K562 (cell line): ENCODE measurements at regions not wholly inside any gene's neighbourhood (a gene's known extent, or its start where the extent isn't known, plus 50 kb on each side); places are given as distances from the start of the nearest gene placed in this dataset.

Source experiments
- CBX2 ChIP-seq: fragments of 200-600 bp; sonication (generic); IDR thresholded peaks from one replicate; pipeline ENCODE4 v1.6.1; 2012; ENCODE audit warnings: mild to moderate bottlenecking, low read length, inconsistent platforms; ENCODE audit not compliant: insufficient read depth, poor library complexity, severe bottlenecking
- CREB1 ChIP-seq, 2 experiments: sonication (generic) in 1 of 2; formaldehyde crosslinking in 1 of 2; IDR thresholded peaks; 2 replicates each; pipeline versions ENCODE4 v1.6.1 to v1.8.0; 2012 to 2022; ENCODE audit warnings: inconsistent platforms in 1 of 2, mild to moderate bottlenecking in 1 of 2, missing genetic modification reagents in 1 of 2, moderate library complexity in 1 of 2
- CSDE1 ChIP-seq, 2 experiments: fragments of 450-650 bp; IDR thresholded peaks; 2 replicates each; pipeline ENCODE4 v1.6.1; 2016; ENCODE audit warnings: mild to moderate bottlenecking in 1 of 2
- ERF ChIP-seq: fragments of 450-650 bp; formaldehyde crosslinking; IDR thresholded peaks from 2 replicates; pipeline ENCODE4 v1.4.0; 2020; ENCODE audit warnings: mild to moderate bottlenecking, mixed read lengths
- EZH2 ChIP-seq: IDR thresholded peaks from 2 replicates; pipeline ENCODE4 v1.6.1; 2012; ENCODE audit warnings: low read depth, mild to moderate bottlenecking, inconsistent platforms, low read length, borderline replicate concordance
- FOXA3 ChIP-seq, 2 experiments: fragments of 450-650 bp in 1 of 2; sonication (generic) in 1 of 2; formaldehyde crosslinking; IDR thresholded peaks in 1 of 2; conservative IDR thresholded peaks in 1 of 2; 2 replicates each; pipeline versions ENCODE4 v1.4.0 to v1.8.0; 2020 to 2022; ENCODE audit warnings: mild to moderate bottlenecking in 2 of 2, missing genetic modification reagents in 1 of 2
- GATA2 ChIP-seq: sonication (generic); formaldehyde crosslinking; IDR thresholded peaks from 2 replicates; pipeline ENCODE4 v1.4.0; 2020; ENCODE audit warnings: mild to moderate bottlenecking, missing genetic modification reagents
- KLF10 ChIP-seq: fragments of 250-450 bp; sonication (Bioruptor Pico); IDR thresholded peaks from 2 replicates; pipeline ENCODE4 v1.6.1; 2021; ENCODE audit warnings: matching md5 sums
- MTF1 ChIP-seq: fragments of 250-450 bp; sonication (Bioruptor Pico); IDR thresholded peaks from 2 replicates; pipeline ENCODE4 v1.9.0; 2021; ENCODE audit warnings: moderate library complexity, mild to moderate bottlenecking, inconsistent platforms, borderline replicate concordance
- PML ChIP-seq: IDR thresholded peaks from 2 replicates; pipeline ENCODE4 v1.6.1; 2012; ENCODE audit warnings: low read length, inconsistent platforms
- WHSC1 ChIP-seq: IDR thresholded peaks from one replicate; pipeline ENCODE4 v1.6.1; 2012; ENCODE audit warnings: low read length, control low read depth, inconsistent platforms
- ZBED1 ChIP-seq: IDR thresholded peaks from 2 replicates; pipeline ENCODE4 v1.6.1; 2014
- ZNF124 ChIP-seq: sonication (generic); formaldehyde crosslinking; IDR thresholded peaks from 2 replicates; pipeline ENCODE4 v1.8.1; 2022; ENCODE audit warnings: missing genetic modification reagents
- ZNF354B ChIP-seq: fragments of 250-450 bp; sonication (Bioruptor Pico); IDR thresholded peaks from 2 replicates; pipeline ENCODE4 v1.4.0; 2020
- ZNF584 ChIP-seq: fragments of 200-800 bp; sonication (Bioruptor generic); IDR thresholded peaks from 2 replicates; pipeline ENCODE4 v1.6.1; 2016; ENCODE audit warnings: low read depth, mild to moderate bottlenecking, missing genetic modification characterization, missing compliant biosample characterization
- TF ChIP-seq, protein P1 (sequence below), 3 experiments: fragments of 200-800 bp in 1 of 3; sonication (Bioruptor generic) in 1 of 3; sonication (generic) in 1 of 3; formaldehyde crosslinking in 1 of 3; IDR thresholded peaks; 2 replicates each; pipeline versions ENCODE4 v1.6.1 to v1.8.0; 2016 to 2022; ENCODE audit warnings: mild to moderate bottlenecking in 2 of 3, missing compliant biosample characterization in 2 of 3, missing genetic modification characterization in 2 of 3, missing genetic modification reagents in 1 of 3
- TF ChIP-seq, protein P2 (sequence below): fragments of 450-650 bp; IDR thresholded peaks from 2 replicates; pipeline ENCODE4 v1.6.1; 2016; ENCODE audit warnings: low read depth
- TF ChIP-seq, protein P3 (sequence below): fragments of 250-450 bp; sonication (Bioruptor Pico); IDR thresholded peaks from 2 replicates; pipeline ENCODE4 v1.9.0; 2021; ENCODE audit warnings: mild to moderate bottlenecking

DNA sequence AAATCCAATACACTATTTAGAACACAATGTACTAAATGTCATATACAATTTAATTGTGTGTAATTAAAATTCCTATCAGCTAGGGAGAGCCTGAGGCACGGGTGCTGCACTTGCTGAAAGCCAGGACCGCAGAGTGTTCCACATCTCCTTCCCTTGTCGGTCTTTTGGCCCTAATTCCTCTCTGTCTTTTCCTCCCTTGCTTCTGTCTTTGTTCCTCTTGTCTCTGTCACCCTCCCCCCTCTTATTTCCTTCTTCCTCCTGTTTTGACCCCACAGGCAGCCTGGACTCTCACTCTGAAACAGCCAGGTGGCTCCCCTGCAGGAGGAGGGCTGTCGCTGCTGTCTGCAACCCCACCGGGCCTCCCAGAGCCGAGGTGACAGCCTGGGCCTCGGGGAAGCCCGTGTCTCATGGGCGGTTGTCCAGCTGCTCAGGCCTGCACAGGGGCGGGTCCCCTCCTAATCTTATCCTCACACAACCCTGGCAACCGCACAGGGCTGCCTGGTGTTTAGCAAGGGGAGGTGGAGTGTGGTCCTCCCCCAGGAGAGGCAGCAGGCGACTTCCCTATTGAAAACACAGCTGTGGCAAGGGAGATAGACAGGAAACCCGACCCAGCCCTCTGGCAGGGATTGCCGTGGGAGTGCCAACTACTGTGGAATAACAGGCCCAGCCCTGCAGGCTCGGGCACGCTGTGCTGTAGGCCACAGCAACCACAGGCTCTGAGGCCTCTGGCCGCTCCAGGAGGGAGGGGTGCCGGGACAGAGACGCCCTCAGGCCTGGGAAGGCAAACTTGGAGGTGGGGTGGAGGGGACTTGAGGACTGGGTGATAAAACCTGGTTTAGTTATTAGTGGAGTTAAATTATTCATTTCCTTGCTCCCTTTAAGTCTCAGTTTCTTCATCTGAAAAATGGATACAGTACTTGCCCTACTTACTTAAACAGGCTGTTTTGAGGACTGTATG lies 68.8 kb upstream of the WDR26 start (continued):
- TF ChIP-seq KLF10 (CRISPR knock-in tag): no peak
- peak; percentile 97 for TF ChIP-seq ZBED1
- TF ChIP-seq, protein P1, sequence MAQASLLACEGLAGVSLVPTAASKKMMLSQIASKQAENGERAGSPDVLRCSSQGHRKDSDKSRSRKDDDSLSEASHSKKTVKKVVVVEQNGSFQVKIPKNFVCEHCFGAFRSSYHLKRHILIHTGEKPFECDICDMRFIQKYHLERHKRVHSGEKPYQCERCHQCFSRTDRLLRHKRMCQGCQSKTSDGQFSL (CRISPR knock-in tag; IDR thresholded peaks at IDR 0.05): no peak
- TF ChIP-seq, protein P1 (tag; IDR thresholded peaks at IDR 0.05): no peak; a peak in 1 of 4 replicates
- TF ChIP-seq GATA2 (CRISPR knock-in tag): peak; percentile 99
- TF ChIP-seq CBX2: no peak
- peak; percentile 83; the same call in 1 of the 2 replicates for TF ChIP-seq EZH2
- TF ChIP-seq CSDE1 (IDR thresholded peaks at IDR 0.05): no peak
- peak; percentile 97 for TF ChIP-seq ZNF584
- TF ChIP-seq, protein P2, sequence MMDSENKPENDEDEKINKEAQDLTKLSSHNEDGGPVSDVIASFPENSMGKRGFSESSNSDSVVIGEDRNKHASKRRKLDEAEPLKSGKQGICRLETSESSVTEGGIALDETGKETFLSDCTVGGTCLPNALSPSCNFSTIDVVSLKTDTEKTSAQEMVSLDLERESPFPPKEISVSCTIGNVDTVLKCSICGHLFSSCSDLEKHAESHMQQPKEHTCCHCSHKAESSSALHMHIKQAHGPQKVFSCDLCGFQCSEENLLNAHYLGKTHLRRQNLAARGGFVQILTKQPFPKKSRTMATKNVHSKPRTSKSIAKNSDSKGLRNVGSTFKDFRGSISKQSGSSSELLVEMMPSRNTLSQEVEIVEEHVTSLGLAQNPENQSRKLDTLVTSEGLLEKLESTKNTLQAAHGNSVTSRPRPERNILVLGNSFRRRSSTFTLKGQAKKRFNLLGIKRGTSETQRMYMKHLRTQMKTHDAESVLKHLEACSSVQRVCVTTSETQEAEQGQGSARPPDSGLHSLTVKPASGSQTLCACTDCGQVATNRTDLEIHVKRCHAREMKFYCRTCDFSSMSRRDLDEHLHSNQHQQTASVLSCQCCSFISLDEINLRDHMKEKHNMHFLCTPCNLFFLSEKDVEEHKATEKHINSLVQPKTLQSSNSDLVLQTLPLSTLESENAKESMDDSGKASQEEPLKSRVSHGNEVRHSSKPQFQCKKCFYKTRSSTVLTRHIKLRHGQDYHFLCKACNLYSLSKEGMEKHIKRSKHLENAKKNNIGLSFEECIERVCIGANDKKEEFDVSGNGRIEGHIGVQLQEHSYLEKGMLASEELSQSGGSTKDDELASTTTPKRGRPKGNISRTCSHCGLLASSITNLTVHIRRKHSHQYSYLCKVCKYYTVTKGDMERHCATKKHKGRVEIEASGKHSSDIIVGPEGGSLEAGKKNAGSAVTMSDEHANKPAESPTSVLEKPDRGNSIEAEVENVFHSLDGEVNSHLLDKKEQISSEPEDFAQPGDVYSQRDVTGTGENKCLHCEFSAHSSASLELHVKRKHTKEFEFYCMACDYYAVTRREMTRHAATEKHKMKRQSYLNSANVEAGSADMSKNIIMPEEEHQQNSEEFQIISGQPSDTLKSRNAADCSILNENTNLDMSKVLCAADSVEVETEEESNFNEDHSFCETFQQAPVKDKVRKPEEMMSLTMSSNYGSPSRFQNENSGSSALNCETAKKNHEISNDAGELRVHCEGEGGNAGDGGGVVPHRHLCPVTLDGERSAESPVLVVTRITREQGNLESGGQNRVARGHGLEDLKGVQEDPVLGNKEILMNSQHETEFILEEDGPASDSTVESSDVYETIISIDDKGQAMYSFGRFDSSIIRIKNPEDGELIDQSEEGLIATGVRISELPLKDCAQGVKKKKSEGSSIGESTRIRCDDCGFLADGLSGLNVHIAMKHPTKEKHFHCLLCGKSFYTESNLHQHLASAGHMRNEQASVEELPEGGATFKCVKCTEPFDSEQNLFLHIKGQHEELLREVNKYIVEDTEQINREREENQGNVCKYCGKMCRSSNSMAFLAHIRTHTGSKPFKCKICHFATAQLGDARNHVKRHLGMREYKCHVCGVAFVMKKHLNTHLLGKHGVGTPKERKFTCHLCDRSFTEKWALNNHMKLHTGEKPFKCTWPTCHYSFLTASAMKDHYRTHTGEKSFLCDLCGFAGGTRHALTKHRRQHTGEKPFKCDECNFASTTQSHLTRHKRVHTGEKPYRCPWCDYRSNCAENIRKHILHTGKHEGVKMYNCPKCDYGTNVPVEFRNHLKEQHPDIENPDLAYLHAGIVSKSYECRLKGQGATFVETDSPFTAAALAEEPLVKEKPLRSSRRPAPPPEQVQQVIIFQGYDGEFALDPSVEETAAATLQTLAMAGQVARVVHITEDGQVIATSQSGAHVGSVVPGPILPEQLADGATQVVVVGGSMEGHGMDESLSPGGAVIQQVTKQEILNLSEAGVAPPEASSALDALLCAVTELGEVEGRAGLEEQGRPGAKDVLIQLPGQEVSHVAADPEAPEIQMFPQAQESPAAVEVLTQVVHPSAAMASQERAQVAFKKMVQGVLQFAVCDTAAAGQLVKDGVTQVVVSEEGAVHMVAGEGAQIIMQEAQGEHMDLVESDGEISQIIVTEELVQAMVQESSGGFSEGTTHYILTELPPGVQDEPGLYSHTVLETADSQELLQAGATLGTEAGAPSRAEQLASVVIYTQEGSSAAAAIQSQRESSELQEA: peak; percentile 67; the same call in 1 of the 2 replicates
- no peak for TF ChIP-seq WHSC1
- no peak for TF ChIP-seq MTF1
- peak; percentile 99 for TF ChIP-seq PML
- TF ChIP-seq ZNF354B (CRISPR knock-in tag): peak; percentile 40; the same call in 1 of the 2 replicates
- TF ChIP-seq FOXA3 (CRISPR knock-in tag; conservative IDR thresholded peaks at IDR 0.05 in 1 of 2, IDR thresholded peaks at IDR 0.05 in 1 of 2): peak; percentile 75 to 95
- peak; percentile 88 for TF ChIP-seq CREB1 (IDR thresholded peaks at IDR 0.05)
- TF ChIP-seq CREB1 (CRISPR knock-in tag; IDR thresholded peaks at IDR 0.05): peak; percentile 72
- no peak for TF ChIP-seq ZNF124 (CRISPR knock-in tag)
- TF ChIP-seq, protein P3, sequence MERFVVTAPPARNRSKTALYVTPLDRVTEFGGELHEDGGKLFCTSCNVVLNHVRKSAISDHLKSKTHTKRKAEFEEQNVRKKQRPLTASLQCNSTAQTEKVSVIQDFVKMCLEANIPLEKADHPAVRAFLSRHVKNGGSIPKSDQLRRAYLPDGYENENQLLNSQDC (CRISPR knock-in tag): no peak
- TF ChIP-seq ERF: peak; percentile 98
